ENCODE measurements at regions not wholly inside any gene's neighbourhood (a gene's known extent, or its start where the extent isn't known, plus 50 kb on each side); places are given as distances from the start of the nearest gene placed in this dataset.

DNA sequence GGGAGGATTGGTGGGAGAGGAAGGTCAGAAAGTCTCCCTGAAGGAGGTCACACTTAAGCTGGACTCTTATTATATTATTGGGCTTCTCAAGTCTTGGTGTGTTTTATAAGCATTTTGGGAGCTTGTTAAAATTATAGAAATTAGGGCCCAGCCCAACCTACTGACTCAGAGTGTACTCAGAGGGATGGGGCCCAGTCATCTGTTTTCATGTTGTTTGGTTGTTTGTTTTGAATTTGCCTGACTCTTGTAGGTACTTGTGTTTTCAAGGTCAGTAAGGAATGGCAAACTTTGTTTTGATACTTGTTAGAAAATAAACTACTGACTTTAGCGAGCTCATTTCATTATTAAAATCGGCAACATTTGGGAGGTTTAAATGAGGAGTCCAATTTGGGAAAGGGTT lies 152.0 kb downstream of the INSIG2 start:
- Histone ChIP-seq H3K9me3 (replicated peaks in 1 of 2; ENCODE audit: control insufficient read depth in 2 of 2, insufficient read depth in 1 of 2, low read depth in 1 of 2, low read length in 2 of 2) (peaks cover 3 to 11% of the 10 kb centered on the region in 2 donors), H3K4me1 (ENCODE audit: control insufficient read depth in 2 of 2, insufficient read depth in 1 of 2, low read depth in 1 of 2, low read length in 2 of 2) (no peaks in the 10 kb centered on the region), H3K4me3 (ENCODE audit: low read length in 2 of 2) (no peak overlapping the region), H3K79me1 (ENCODE audit: low read depth, low read length) (no peaks in the 10 kb centered on the region), H3K18ac (ENCODE audit: low read length) (no peak overlapping the region), H2BK120ac (ENCODE audit: low read depth, low read length) (no peak overlapping the region), H2BK12ac (ENCODE audit: low read length) (no peak overlapping the region), H3K4me2 (ENCODE audit: insufficient read depth, low read length, poor library complexity, severe bottlenecking) (no peak overlapping the region), H2AK5ac (ENCODE audit: low read depth, low read length) (no peak overlapping the region), H3K27ac (replicated peaks; ENCODE audit: low read length) (no peak overlapping the region), H3K14ac (ENCODE audit: low read length) (no peak overlapping the region), H3K9ac (ENCODE audit: low read depth, low read length, poor library complexity) (no peak overlapping the region), H4K91ac (ENCODE audit: low read depth, low read length, poor library complexity) (no peak overlapping the region), H3K23ac (ENCODE audit: low read depth, low read length, poor library complexity) (no peak overlapping the region), H3K4ac (ENCODE audit: low read length) (no peak overlapping the region), H2BK15ac (ENCODE audit: low read length) (no peak overlapping the region), H3K36me3 (replicated peaks in 1 of 2; ENCODE audit: control insufficient read depth in 2 of 2, insufficient read depth in 2 of 2, low read length in 2 of 2) (no peaks in the 10 kb centered on the region), H3K27me3 (ENCODE audit: control insufficient read depth in 3 of 3, insufficient read depth in 3 of 3, low read depth in 1 of 3, low read length in 3 of 3) (peaks cover 0 to 2% (median 0%) of the 10 kb centered on the region in 3 experiments), H4K8ac (ENCODE audit: low read depth, low read length) (no peak overlapping the region), H2AFZ (ENCODE audit: low read length) (no peak overlapping the region), H2BK5ac (ENCODE audit: low read length) (no peak overlapping the region)
- WGBS, 2 donors (ENCODE audit: extremely low coverage in 2 of 2, insufficient read length in 2 of 2, insufficient replicate concordance in 1 of 2), result no CpG with 5 or more reads among the region's 2 CpGs
- no peak for DNase-seq (ENCODE audit: low spot score)

DNA sequence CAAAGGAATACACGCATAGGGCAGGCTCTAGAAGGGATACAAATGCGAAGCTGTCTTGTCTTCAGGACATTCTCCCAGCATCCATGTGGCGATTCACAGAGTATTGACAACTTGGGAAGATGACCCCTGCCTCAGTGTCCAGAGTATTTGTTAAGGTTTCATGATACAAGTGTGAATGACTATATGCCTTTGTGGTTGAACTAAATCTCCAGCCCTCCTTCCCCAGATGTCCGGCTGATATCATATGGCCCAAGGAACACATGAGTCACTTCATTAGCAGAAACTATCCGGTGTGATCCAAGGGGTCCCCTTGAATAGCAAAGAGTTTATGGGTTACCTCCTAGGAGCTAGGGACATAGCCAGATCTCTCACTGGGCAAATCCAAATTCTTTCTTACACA lies 151.0 kb downstream of the INSIG2 start:
- no peak overlapping the region for H2BK120ac ChIP-seq (ENCODE audit: low read depth, low read length)
- H3K4me2 ChIP-seq (ENCODE audit: insufficient read depth, low read length, poor library complexity, severe bottlenecking), result no peak overlapping the region
- no peak overlapping the region for H3K4me3 ChIP-seq (ENCODE audit: low read length in 2 of 2)
- no peak overlapping the region for H3K27ac ChIP-seq (replicated peaks; ENCODE audit: low read length)
- H2BK5ac ChIP-seq (ENCODE audit: low read length), result no peak overlapping the region
- DNase-seq (ENCODE audit: low spot score), result no peak
- no peaks in the 10 kb centered on the region for H3K36me3 ChIP-seq (replicated peaks in 1 of 2; ENCODE audit: control insufficient read depth in 2 of 2, insufficient read depth in 2 of 2, low read length in 2 of 2)
- no peak overlapping the region for H4K91ac ChIP-seq (ENCODE audit: low read depth, low read length, poor library complexity)
- no peak overlapping the region for H3K9ac ChIP-seq (ENCODE audit: low read depth, low read length, poor library complexity)
- no peaks in the 10 kb centered on the region for H3K4me1 ChIP-seq (ENCODE audit: control insufficient read depth in 2 of 2, insufficient read depth in 1 of 2, low read depth in 1 of 2, low read length in 2 of 2)
- no peaks in the 10 kb centered on the region for H3K79me1 ChIP-seq (ENCODE audit: low read depth, low read length)
- no peak overlapping the region for H2BK15ac ChIP-seq (ENCODE audit: low read length)
- H3K9me3 ChIP-seq (replicated peaks in 1 of 2; ENCODE audit: control insufficient read depth in 2 of 2, insufficient read depth in 1 of 2, low read depth in 1 of 2, low read length in 2 of 2), result peaks cover 3 to 11% of the 10 kb centered on the region in 2 donors
- H3K23ac ChIP-seq (ENCODE audit: low read depth, low read length, poor library complexity), result no peak overlapping the region
- no peak overlapping the region for H2BK12ac ChIP-seq (ENCODE audit: low read length)
- peaks cover 0 to 2% (median 2%) of the 10 kb centered on the region in 3 experiments for H3K27me3 ChIP-seq (ENCODE audit: control insufficient read depth in 3 of 3, insufficient read depth in 3 of 3, low read depth in 1 of 3, low read length in 3 of 3)
- H4K8ac ChIP-seq (ENCODE audit: low read depth, low read length), result no peak overlapping the region
- H3K14ac ChIP-seq (ENCODE audit: low read length), result no peak overlapping the region
- WGBS, 2 donors (ENCODE audit: extremely low coverage in 2 of 2, insufficient read length in 2 of 2, insufficient replicate concordance in 1 of 2), result no CpG with 5 or more reads among the region's 5 CpGs
- H3K18ac ChIP-seq (ENCODE audit: low read length), result no peak overlapping the region
- H2AFZ ChIP-seq (ENCODE audit: low read length), result no peak overlapping the region
- no peak overlapping the region for H2AK5ac ChIP-seq (ENCODE audit: low read depth, low read length)
- no peak overlapping the region for H3K4ac ChIP-seq (ENCODE audit: low read length)

DNA sequence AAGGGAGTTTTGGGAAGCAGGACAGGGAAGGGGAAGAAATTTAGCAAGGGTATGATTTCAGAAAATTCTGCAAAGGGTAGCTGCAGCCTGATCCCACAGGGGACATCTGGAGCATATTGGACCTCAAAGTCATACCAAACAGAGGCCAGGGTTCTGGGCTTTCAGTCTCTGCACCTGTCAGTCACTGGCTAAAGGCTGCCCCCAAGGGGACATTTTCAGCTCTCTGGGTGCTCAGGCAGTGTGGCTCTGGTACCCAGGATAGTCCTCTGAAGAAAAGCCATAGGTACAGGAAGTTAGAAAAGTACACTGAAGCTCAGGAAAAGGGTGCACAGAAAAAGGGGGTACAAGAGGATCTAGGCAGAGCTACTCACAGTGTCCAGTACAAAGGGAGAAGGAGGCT lies 149.2 kb downstream of the INSIG2 start:
- Histone ChIP-seq H3K27ac (replicated peaks; ENCODE audit: low read length) (no peak overlapping the region), H3K9ac (ENCODE audit: low read depth, low read length, poor library complexity) (no peak overlapping the region), H2BK120ac (ENCODE audit: low read depth, low read length) (no peak overlapping the region), H4K91ac (ENCODE audit: low read depth, low read length, poor library complexity) (no peak overlapping the region), H2AK5ac (ENCODE audit: low read depth, low read length) (no peak overlapping the region), H4K8ac (ENCODE audit: low read depth, low read length) (no peak overlapping the region), H3K23ac (ENCODE audit: low read depth, low read length, poor library complexity) (no peak overlapping the region), H3K4me1 (ENCODE audit: control insufficient read depth in 2 of 2, insufficient read depth in 1 of 2, low read depth in 1 of 2, low read length in 2 of 2) (peaks cover 0 to 3% of the 10 kb centered on the region in 2 donors), H2AFZ (ENCODE audit: low read length) (no peak overlapping the region), H3K9me3 (replicated peaks in 1 of 2; ENCODE audit: control insufficient read depth in 2 of 2, insufficient read depth in 1 of 2, low read depth in 1 of 2, low read length in 2 of 2) (peaks cover 3 to 11% of the 10 kb centered on the region in 2 donors), H2BK5ac (ENCODE audit: low read length) (no peak overlapping the region), H3K36me3 (replicated peaks in 1 of 2; ENCODE audit: control insufficient read depth in 2 of 2, insufficient read depth in 2 of 2, low read length in 2 of 2) (no peaks in the 10 kb centered on the region), H3K4me3 (ENCODE audit: low read length in 2 of 2) (no peak overlapping the region), H3K27me3 (ENCODE audit: control insufficient read depth in 3 of 3, insufficient read depth in 3 of 3, low read depth in 1 of 3, low read length in 3 of 3) (peaks cover 0 to 2% (median 2%) of the 10 kb centered on the region in 3 experiments), H3K18ac (ENCODE audit: low read length) (no peak overlapping the region), H3K4ac (ENCODE audit: low read length) (no peak overlapping the region), H3K14ac (ENCODE audit: low read length) (no peak overlapping the region), H3K79me1 (ENCODE audit: low read depth, low read length) (no peaks in the 10 kb centered on the region), H3K4me2 (ENCODE audit: insufficient read depth, low read length, poor library complexity, severe bottlenecking) (no peak overlapping the region), H2BK15ac (ENCODE audit: low read length) (no peak overlapping the region), H2BK12ac (ENCODE audit: low read length) (no peak overlapping the region)
- DNase-seq (ENCODE audit: low spot score), result no peak

DNA sequence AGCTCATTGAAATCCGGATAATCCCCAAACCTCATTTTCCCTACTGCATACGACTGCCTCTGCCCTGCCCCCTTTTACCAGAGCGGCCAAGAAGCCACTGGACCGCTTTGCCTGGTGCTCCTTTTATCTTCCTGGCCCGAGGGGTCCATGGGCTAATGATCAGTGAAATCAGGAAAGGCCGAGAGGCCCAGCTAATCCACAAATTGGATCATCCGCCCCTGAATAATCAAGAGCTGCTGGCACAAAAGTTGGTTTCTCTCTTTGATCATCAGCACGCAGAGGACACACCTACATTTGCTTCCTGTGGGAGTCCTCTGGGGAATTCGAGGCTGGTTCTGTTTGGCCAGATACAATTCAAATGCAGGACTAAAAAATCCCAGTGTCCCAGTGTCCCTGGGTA lies 144.5 kb downstream of the INSIG2 start:
- no peak overlapping the region for H4K8ac ChIP-seq (ENCODE audit: low read depth, low read length)
- H3K4me3 ChIP-seq (ENCODE audit: low read length in 2 of 2), result no peak overlapping the region
- H2AK5ac ChIP-seq (ENCODE audit: low read depth, low read length), result no peak overlapping the region
- no peak overlapping the region for H3K9ac ChIP-seq (ENCODE audit: low read depth, low read length, poor library complexity)
- no peak overlapping the region for H2BK15ac ChIP-seq (ENCODE audit: low read length)
- H3K9me3 ChIP-seq (replicated peaks in 1 of 2; ENCODE audit: control insufficient read depth in 2 of 2, insufficient read depth in 1 of 2, low read depth in 1 of 2, low read length in 2 of 2), result peaks cover 0 to 6% of the 10 kb centered on the region in 2 donors
- no peak overlapping the region for H3K18ac ChIP-seq (ENCODE audit: low read length)
- H3K27ac ChIP-seq (replicated peaks; ENCODE audit: low read length), result no peak overlapping the region
- H3K36me3 ChIP-seq (replicated peaks in 1 of 2; ENCODE audit: control insufficient read depth in 2 of 2, insufficient read depth in 2 of 2, low read length in 2 of 2), result no peaks in the 10 kb centered on the region
- no peak overlapping the region for H3K4ac ChIP-seq (ENCODE audit: low read length)
- DNase-seq (ENCODE audit: low spot score), result no peak
- no peak overlapping the region for H2BK120ac ChIP-seq (ENCODE audit: low read depth, low read length)
- no peak overlapping the region for H3K23ac ChIP-seq (ENCODE audit: low read depth, low read length, poor library complexity)
- no peaks in the 10 kb centered on the region for H3K79me1 ChIP-seq (ENCODE audit: low read depth, low read length)
- no peak overlapping the region for H2BK12ac ChIP-seq (ENCODE audit: low read length)
- no peak overlapping the region for H3K14ac ChIP-seq (ENCODE audit: low read length)
- WGBS, 2 donors (ENCODE audit: extremely low coverage in 2 of 2, insufficient read length in 2 of 2, insufficient replicate concordance in 1 of 2), result no CpG with 5 or more reads among the region's 9 CpGs
- H4K91ac ChIP-seq (ENCODE audit: low read depth, low read length, poor library complexity), result no peak overlapping the region
- H3K4me1 ChIP-seq (ENCODE audit: control insufficient read depth in 2 of 2, insufficient read depth in 1 of 2, low read depth in 1 of 2, low read length in 2 of 2), result peaks cover 0 to 5% of the 10 kb centered on the region in 2 donors
- H3K4me2 ChIP-seq (ENCODE audit: insufficient read depth, low read length, poor library complexity, severe bottlenecking), result no peak overlapping the region
- H2BK5ac ChIP-seq (ENCODE audit: low read length), result no peak overlapping the region
- H3K27me3 ChIP-seq (ENCODE audit: control insufficient read depth in 3 of 3, insufficient read depth in 3 of 3, low read depth in 1 of 3, low read length in 3 of 3), result peaks cover 0 to 2% (median 0%) of the 10 kb centered on the region in 3 experiments
- no peak overlapping the region for H2AFZ ChIP-seq (ENCODE audit: low read length)
